GM12878 (cell line): ENCODE measurements at regions not wholly inside any gene's neighbourhood (a gene's known extent, or its start where the extent isn't known, plus 50 kb on each side); places are given as distances from the start of the nearest gene placed in this dataset.

Experiments used
- ATAC-seq: fragments of 200-7000 bp; cut with Tn5 transposase; 3 replicates; pipeline ENCODE4 v1.9.1; 2020; ENCODE audit warnings: mild to moderate bottlenecking, moderate library complexity
- BruUV-seq: library from RNA; stranded (reverse); fragments of 400-500 nt; replicated peaks from 2 replicates; lab custom pipeline; 2021; lab: Mats Ljungman, UMichigan
- CTCF ChIA-PET: fragments of 300-600 bp; sonication (Branson Sonifier 250); formaldehyde crosslinking; extraction: SDS; loops from one replicate; lab custom pipeline; 2021; ENCODE audit warnings: inconsistent platforms; lab: Yijun Ruan, JAX
- POLR2A ChIA-PET: fragments of 350-600 bp; formaldehyde crosslinking; extraction: SDS; loops from one replicate; lab custom pipeline; 2021; ENCODE audit warnings: inconsistent platforms; lab: Charles Lee
- RAD21 ChIA-PET: fragments of 300-600 bp; sonication (Branson Sonifier 250); formaldehyde crosslinking; loops from one replicate; lab custom pipeline; 2023; ENCODE audit warnings: antibody characterized with exemption; ENCODE audit not compliant: unreplicated experiment; lab: Charles Lee
- SMC1A ChIA-PET: fragments of 300-600 bp; sonication (Branson Sonifier 250); formaldehyde crosslinking; loops from one replicate; lab custom pipeline; 2023; ENCODE audit not compliant: unreplicated experiment, uncharacterized antibody; lab: Charles Lee
- DNase-seq: peaks from one replicate; pipeline ENCODE4 v3.0.0-alpha.2; 2011; ENCODE audit warnings: low read depth, low spot score
- FAIRE-seq: peaks from 3 replicates; lab custom pipeline; 2011; peaks lifted over from hg19 to GRCh38; lab: Jason Lieb, UNC
- H2AFZ ChIP-seq: 2 replicates; pipeline ENCODE4 v1.6.0; 2011; ENCODE audit warnings: low read depth, low read length, control low read depth; ENCODE audit not compliant: control insufficient read depth
- H3K27ac ChIP-seq: 2 replicates; pipeline ENCODE4 v1.5.1; 2011; ENCODE audit warnings: control low read depth; ENCODE audit not compliant: control insufficient read depth, insufficient read depth
- H3K27me3 ChIP-seq, 2 experiments: replicated peaks in 1 of 2; 2 replicates each; pipeline versions ENCODE4 v1.6.0 to v1.6.1; 2011; ENCODE audit warnings: low read length in 1 of 2; ENCODE audit not compliant: control insufficient read depth in 2 of 2, insufficient read depth in 2 of 2
- H3K36me3 ChIP-seq, 2 experiments: 2 replicates each; pipeline ENCODE4 v1.5.1; 2011; ENCODE audit warnings: low read length in 1 of 2; ENCODE audit not compliant: control insufficient read depth in 2 of 2, insufficient read depth in 2 of 2
- H3K4me1 ChIP-seq: 2 replicates; pipeline ENCODE4 v1.6.1; 2011; ENCODE audit warnings: mild to moderate bottlenecking, low read length, moderate library complexity, mixed read lengths; ENCODE audit not compliant: control insufficient read depth, insufficient read depth
- H3K4me2 ChIP-seq: 2 replicates; pipeline ENCODE4 v1.6.0; 2011; ENCODE audit warnings: control low read depth; ENCODE audit not compliant: control insufficient read depth, insufficient read depth
- H3K4me3 ChIP-seq: fragments of 200-600 bp; sonication (generic); 2 replicates; pipeline ENCODE4 v1.5.1; 2016
- H3K79me2 ChIP-seq: 2 replicates; pipeline ENCODE4 v1.6.0; 2011; ENCODE audit warnings: low read length; ENCODE audit not compliant: control insufficient read depth, insufficient read depth
- H3K9ac ChIP-seq: 2 replicates; pipeline ENCODE4 v1.8.0; 2011; ENCODE audit warnings: low read length, control low read depth, mixed read lengths; ENCODE audit not compliant: control insufficient read depth, insufficient read depth
- H3K9me3 ChIP-seq: replicated peaks from 3 replicates; pipeline ENCODE4 v1.5.1; 2011; ENCODE audit warnings: mild to moderate bottlenecking, low read length; ENCODE audit not compliant: control insufficient read depth, insufficient read depth
- H4K20me1 ChIP-seq: 2 replicates; pipeline ENCODE4 v1.6.0; 2011; ENCODE audit not compliant: control insufficient read depth, insufficient read depth
- BRCA1 ChIP-seq: IDR thresholded peaks from 2 replicates; pipeline ENCODE4 v1.6.1; 2011; ENCODE audit warnings: low read depth, low read length, improper control_type of control experiment
- CHD1 ChIP-seq: IDR thresholded peaks from 2 replicates; pipeline ENCODE4 v1.6.1; 2012; ENCODE audit warnings: low read depth, low read length, improper control_type of control experiment
- CREB1 ChIP-seq: IDR thresholded peaks from 2 replicates; pipeline ENCODE4 v1.6.1; 2012; ENCODE audit warnings: low read depth, mild to moderate bottlenecking, inconsistent platforms
- DPF2 ChIP-seq: fragments of 450-650 bp; IDR thresholded peaks from 2 replicates; pipeline ENCODE4 v1.6.1; 2017; ENCODE audit warnings: mild to moderate bottlenecking
- EGR1 ChIP-seq, 2 experiments: IDR thresholded peaks; 1 replicate in 1 of 2; 2 replicates in 1 of 2; pipeline ENCODE4 v1.6.1; 2011 to 2012; ENCODE audit warnings: low read depth in 2 of 2, low read length in 2 of 2, borderline replicate concordance in 1 of 2, mild to moderate bottlenecking in 1 of 2, moderate library complexity in 1 of 2
- EP300 ChIP-seq, 2 experiments: fragments of 150-350 bp in 1 of 2; IDR thresholded peaks; 2 replicates each; pipeline ENCODE4 v1.6.1; 2011 to 2012; ENCODE audit warnings: low read depth in 2 of 2, low read length in 2 of 2, borderline replicate concordance in 1 of 2, improper control_type of control experiment in 1 of 2, inconsistent platforms in 1 of 2; ENCODE audit not compliant: control insufficient read depth in 1 of 2
- IKZF2 ChIP-seq, 2 experiments: fragments of 450-650 bp; IDR thresholded peaks; 2 replicates each; pipeline ENCODE4 v1.6.1; 2017; ENCODE audit warnings: mild to moderate bottlenecking in 2 of 2, moderate library complexity in 2 of 2
- JUND ChIP-seq: IDR thresholded peaks from 2 replicates; pipeline ENCODE4 v1.6.1; 2012; ENCODE audit warnings: low read depth, mild to moderate bottlenecking, low read length, improper control_type of control experiment, moderate library complexity
- NFXL1 ChIP-seq: fragments of 450-650 bp; IDR thresholded peaks from 2 replicates; pipeline ENCODE4 v1.6.1; 2017; ENCODE audit warnings: antibody characterized with exemption, mild to moderate bottlenecking, borderline replicate concordance
- POU2F2 ChIP-seq: IDR thresholded peaks from 3 replicates; pipeline ENCODE4 v1.6.1; 2011; ENCODE audit warnings: low read depth, mild to moderate bottlenecking, low read length, borderline replicate concordance
- STAT1 ChIP-seq: fragments of 450-650 bp; conservative IDR thresholded peaks from 2 replicates; pipeline ENCODE4 v1.6.1; 2014; ENCODE audit warnings: antibody characterized with exemption, mild to moderate bottlenecking
- TCF3 ChIP-seq: IDR thresholded peaks from 2 replicates; pipeline ENCODE4 v1.6.1; 2012; ENCODE audit warnings: low read depth, mild to moderate bottlenecking, low read length, borderline replicate concordance; ENCODE audit not compliant: insufficient read depth
- ZNF622 ChIP-seq: fragments of 450-650 bp; IDR thresholded peaks from 2 replicates; pipeline ENCODE4 v1.6.1; 2017; ENCODE audit warnings: mild to moderate bottlenecking, inconsistent platforms
- WGBS: methylation state at CpG from one replicate; pipeline ENCODE4 v1.1.6; 2016; ENCODE audit warnings: low lambda C conversion rate; ENCODE audit not compliant: insufficient replicate concordance, insufficient coverage; ENCODE audit errors: missing lambda C conversion rate; 5-methylcytosine and 5-hydroxymethylcytosine counted together
- in situ Hi-C: fragments of 300-500 bp; cut with MboI; formaldehyde crosslinking; loops from 9 replicates; pipeline ENCODE4 v1.14.3; 2018; ENCODE audit warnings: mixed read lengths
- intact Hi-C: fragments of 100-400 bp; cut with micrococcal nuclease; formaldehyde crosslinking; loops from one replicate; pipeline ENCODE4 v1.14.2; 2022; ENCODE audit not compliant: unreplicated experiment
- TF ChIP-seq, protein P1 (sequence below): IDR thresholded peaks from 2 replicates; pipeline ENCODE4 v1.6.1; 2012; ENCODE audit warnings: low read length, inconsistent platforms
- TF ChIP-seq, protein P2 (sequence below): fragments of 450-650 bp; IDR thresholded peaks from 2 replicates; pipeline ENCODE4 v1.6.1; 2014; ENCODE audit warnings: mild to moderate bottlenecking
- TF ChIP-seq, protein P3 (sequence below): fragments of 450-650 bp; IDR thresholded peaks from 2 replicates; pipeline ENCODE4 v1.6.1; 2016; ENCODE audit warnings: mild to moderate bottlenecking, moderate library complexity, borderline replicate concordance
- TF ChIP-seq, protein P4 (sequence below): fragments of 450-650 bp; IDR thresholded peaks from 2 replicates; pipeline ENCODE4 v1.6.1; 2017; ENCODE audit warnings: mild to moderate bottlenecking

DNA sequence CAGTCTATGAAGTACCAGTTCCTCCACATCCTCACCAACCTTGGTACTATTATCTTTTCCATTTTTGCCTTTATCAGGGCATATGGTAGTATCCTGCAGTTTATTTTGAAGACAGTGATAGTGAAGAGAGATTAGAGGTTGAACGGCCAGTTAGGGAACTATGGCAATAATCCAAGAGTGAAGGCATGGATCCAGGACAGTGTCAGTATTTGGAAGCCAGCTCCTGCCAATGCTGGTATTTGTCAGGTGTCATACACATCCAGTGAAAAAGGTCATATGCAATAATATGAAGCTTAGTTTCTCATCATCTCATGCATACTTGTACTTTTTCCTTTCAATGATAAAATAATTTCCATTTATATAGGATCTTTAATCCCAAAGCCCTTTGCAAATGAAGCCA, 56.8 kb upstream of the KCNMB2 start:
- no TSS peak for BruUV-seq
- Histone ChIP-seq H4K20me1 (no peaks in the 10 kb centered on the region), H2AFZ (no peak overlapping the region), H3K79me2 (no peaks in the 10 kb centered on the region), H3K4me1 (peaks cover 25% of the 10 kb centered on the region), H3K4me2 (no peak overlapping the region), H3K9me3 (no peaks in the 10 kb centered on the region), H3K9ac (no peak overlapping the region), H3K27ac (peak overlapping the region; percentile 70; the same call in 1 of the 2 replicates), H3K27me3 (no peaks in the 10 kb centered on the region), H3K36me3 (no peaks in the 10 kb centered on the region), H3K4me3 (no peak overlapping the region)
- ATAC-seq = no peak
- DNase-seq = no peak
- CTCF ChIA-PET = no interaction called here
- FAIRE-seq = no peak
- POLR2A ChIA-PET = interaction anchor here (1.3 kb wide), 1 partner anchor 39 kb away, joined by 3 read pairs; no protein-coding TSS in a partner anchor
- WGBS = 33% methylated on average over 1 of the region's 1 CpG
- SMC1A ChIA-PET = interaction anchor here (2.1 to 3.0 kb wide), 3 partner anchors 13 to 189 kb away, joined by 6 to 11 read pairs (median 10); no protein-coding TSS in a partner anchor
- intact Hi-C loops = no loop called here
- RAD21 ChIA-PET = interaction anchor here (0.7 to 3.1 kb wide), 5 partner anchors 16 to 41 kb away, joined by 3 to 10 read pairs (median 3); no protein-coding TSS in a partner anchor
- in situ Hi-C loops = no loop called here
- TF ChIP-seq DPF2 (no peak), IKZF2 (IDR thresholded peaks at IDR 0.05) (no peak), EGR1 (IDR thresholded peaks at IDR 0.05; ENCODE audit: borderline replicate concordance in 1 of 2, low read depth in 2 of 2, low read length in 2 of 2) (no peak), EP300 (IDR thresholded peaks at IDR 0.05; ENCODE audit: borderline replicate concordance in 1 of 2, control insufficient read depth in 1 of 2, low read depth in 2 of 2, low read length in 2 of 2) (no peak), TCF3 (no peak), ZNF622 (no peak), CHD1 (no peak), BRCA1 (no peak), JUND (no peak), CREB1 (no peak), NFXL1 (no peak), STAT1 (no peak), POU2F2 (no peak)
- TF ChIP-seq, protein P1, sequence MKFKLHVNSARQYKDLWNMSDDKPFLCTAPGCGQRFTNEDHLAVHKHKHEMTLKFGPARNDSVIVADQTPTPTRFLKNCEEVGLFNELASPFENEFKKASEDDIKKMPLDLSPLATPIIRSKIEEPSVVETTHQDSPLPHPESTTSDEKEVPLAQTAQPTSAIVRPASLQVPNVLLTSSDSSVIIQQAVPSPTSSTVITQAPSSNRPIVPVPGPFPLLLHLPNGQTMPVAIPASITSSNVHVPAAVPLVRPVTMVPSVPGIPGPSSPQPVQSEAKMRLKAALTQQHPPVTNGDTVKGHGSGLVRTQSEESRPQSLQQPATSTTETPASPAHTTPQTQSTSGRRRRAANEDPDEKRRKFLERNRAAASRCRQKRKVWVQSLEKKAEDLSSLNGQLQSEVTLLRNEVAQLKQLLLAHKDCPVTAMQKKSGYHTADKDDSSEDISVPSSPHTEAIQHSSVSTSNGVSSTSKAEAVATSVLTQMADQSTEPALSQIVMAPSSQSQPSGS = no peak
- TF ChIP-seq, protein P2, sequence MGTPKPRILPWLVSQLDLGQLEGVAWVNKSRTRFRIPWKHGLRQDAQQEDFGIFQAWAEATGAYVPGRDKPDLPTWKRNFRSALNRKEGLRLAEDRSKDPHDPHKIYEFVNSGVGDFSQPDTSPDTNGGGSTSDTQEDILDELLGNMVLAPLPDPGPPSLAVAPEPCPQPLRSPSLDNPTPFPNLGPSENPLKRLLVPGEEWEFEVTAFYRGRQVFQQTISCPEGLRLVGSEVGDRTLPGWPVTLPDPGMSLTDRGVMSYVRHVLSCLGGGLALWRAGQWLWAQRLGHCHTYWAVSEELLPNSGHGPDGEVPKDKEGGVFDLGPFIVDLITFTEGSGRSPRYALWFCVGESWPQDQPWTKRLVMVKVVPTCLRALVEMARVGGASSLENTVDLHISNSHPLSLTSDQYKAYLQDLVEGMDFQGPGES = no peak
- TF ChIP-seq, protein P3, sequence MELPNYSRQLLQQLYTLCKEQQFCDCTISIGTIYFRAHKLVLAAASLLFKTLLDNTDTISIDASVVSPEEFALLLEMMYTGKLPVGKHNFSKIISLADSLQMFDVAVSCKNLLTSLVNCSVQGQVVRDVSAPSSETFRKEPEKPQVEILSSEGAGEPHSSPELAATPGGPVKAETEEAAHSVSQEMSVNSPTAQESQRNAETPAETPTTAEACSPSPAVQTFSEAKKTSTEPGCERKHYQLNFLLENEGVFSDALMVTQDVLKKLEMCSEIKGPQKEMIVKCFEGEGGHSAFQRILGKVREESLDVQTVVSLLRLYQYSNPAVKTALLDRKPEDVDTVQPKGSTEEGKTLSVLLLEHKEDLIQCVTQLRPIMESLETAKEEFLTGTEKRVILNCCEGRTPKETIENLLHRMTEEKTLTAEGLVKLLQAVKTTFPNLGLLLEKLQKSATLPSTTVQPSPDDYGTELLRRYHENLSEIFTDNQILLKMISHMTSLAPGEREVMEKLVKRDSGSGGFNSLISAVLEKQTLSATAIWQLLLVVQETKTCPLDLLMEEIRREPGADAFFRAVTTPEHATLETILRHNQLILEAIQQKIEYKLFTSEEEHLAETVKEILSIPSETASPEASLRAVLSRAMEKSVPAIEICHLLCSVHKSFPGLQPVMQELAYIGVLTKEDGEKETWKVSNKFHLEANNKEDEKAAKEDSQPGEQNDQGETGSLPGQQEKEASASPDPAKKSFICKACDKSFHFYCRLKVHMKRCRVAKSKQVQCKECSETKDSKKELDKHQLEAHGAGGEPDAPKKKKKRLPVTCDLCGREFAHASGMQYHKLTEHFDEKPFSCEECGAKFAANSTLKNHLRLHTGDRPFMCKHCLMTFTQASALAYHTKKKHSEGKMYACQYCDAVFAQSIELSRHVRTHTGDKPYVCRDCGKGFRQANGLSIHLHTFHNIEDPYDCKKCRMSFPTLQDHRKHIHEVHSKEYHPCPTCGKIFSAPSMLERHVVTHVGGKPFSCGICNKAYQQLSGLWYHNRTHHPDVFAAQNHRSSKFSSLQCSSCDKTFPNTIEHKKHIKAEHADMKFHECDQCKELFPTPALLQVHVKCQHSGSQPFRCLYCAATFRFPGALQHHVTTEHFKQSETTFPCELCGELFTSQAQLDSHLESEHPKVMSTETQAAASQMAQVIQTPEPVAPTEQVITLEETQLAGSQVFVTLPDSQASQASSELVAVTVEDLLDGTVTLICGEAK = no peak
- TF ChIP-seq, protein P4, sequence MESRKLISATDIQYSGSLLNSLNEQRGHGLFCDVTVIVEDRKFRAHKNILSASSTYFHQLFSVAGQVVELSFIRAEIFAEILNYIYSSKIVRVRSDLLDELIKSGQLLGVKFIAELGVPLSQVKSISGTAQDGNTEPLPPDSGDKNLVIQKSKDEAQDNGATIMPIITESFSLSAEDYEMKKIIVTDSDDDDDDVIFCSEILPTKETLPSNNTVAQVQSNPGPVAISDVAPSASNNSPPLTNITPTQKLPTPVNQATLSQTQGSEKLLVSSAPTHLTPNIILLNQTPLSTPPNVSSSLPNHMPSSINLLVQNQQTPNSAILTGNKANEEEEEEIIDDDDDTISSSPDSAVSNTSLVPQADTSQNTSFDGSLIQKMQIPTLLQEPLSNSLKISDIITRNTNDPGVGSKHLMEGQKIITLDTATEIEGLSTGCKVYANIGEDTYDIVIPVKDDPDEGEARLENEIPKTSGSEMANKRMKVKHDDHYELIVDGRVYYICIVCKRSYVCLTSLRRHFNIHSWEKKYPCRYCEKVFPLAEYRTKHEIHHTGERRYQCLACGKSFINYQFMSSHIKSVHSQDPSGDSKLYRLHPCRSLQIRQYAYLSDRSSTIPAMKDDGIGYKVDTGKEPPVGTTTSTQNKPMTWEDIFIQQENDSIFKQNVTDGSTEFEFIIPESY = no peak
